GM12878 (cell line): ENCODE measurements at regions not wholly inside any gene's neighbourhood (a gene's known extent, or its start where the extent isn't known, plus 50 kb on each side); places are given as distances from the start of the nearest gene placed in this dataset.

Experiments used
- ATAC-seq: fragments of 200-7000 bp; cut with Tn5 transposase; 3 replicates; pipeline ENCODE4 v1.9.1; 2020; ENCODE audit warnings: mild to moderate bottlenecking, moderate library complexity
- BruUV-seq: library from RNA; stranded (reverse); fragments of 400-500 nt; replicated peaks from 2 replicates; lab custom pipeline; 2021; lab: Mats Ljungman, UMichigan
- CTCF ChIA-PET: fragments of 300-600 bp; sonication (Branson Sonifier 250); formaldehyde crosslinking; extraction: SDS; loops from one replicate; lab custom pipeline; 2021; ENCODE audit warnings: inconsistent platforms; lab: Yijun Ruan, JAX
- POLR2A ChIA-PET: fragments of 350-600 bp; formaldehyde crosslinking; extraction: SDS; loops from one replicate; lab custom pipeline; 2021; ENCODE audit warnings: inconsistent platforms; lab: Charles Lee
- RAD21 ChIA-PET: fragments of 300-600 bp; sonication (Branson Sonifier 250); formaldehyde crosslinking; loops from one replicate; lab custom pipeline; 2023; ENCODE audit warnings: antibody characterized with exemption; ENCODE audit not compliant: unreplicated experiment; lab: Charles Lee
- SMC1A ChIA-PET: fragments of 300-600 bp; sonication (Branson Sonifier 250); formaldehyde crosslinking; loops from one replicate; lab custom pipeline; 2023; ENCODE audit not compliant: unreplicated experiment, uncharacterized antibody; lab: Charles Lee
- DNase-seq: peaks from one replicate; pipeline ENCODE4 v3.0.0-alpha.2; 2011; ENCODE audit warnings: low read depth, low spot score
- FAIRE-seq: peaks from 3 replicates; lab custom pipeline; 2011; peaks lifted over from hg19 to GRCh38; lab: Jason Lieb, UNC
- H2AFZ ChIP-seq: 2 replicates; pipeline ENCODE4 v1.6.0; 2011; ENCODE audit warnings: low read depth, low read length, control low read depth; ENCODE audit not compliant: control insufficient read depth
- H3K27ac ChIP-seq: 2 replicates; pipeline ENCODE4 v1.5.1; 2011; ENCODE audit warnings: control low read depth; ENCODE audit not compliant: control insufficient read depth, insufficient read depth
- H3K27me3 ChIP-seq, 2 experiments: replicated peaks in 1 of 2; 2 replicates each; pipeline versions ENCODE4 v1.6.0 to v1.6.1; 2011; ENCODE audit warnings: low read length in 1 of 2; ENCODE audit not compliant: control insufficient read depth in 2 of 2, insufficient read depth in 2 of 2
- H3K36me3 ChIP-seq, 2 experiments: 2 replicates each; pipeline ENCODE4 v1.5.1; 2011; ENCODE audit warnings: low read length in 1 of 2; ENCODE audit not compliant: control insufficient read depth in 2 of 2, insufficient read depth in 2 of 2
- H3K4me1 ChIP-seq: 2 replicates; pipeline ENCODE4 v1.6.1; 2011; ENCODE audit warnings: mild to moderate bottlenecking, low read length, moderate library complexity, mixed read lengths; ENCODE audit not compliant: control insufficient read depth, insufficient read depth
- H3K4me2 ChIP-seq: 2 replicates; pipeline ENCODE4 v1.6.0; 2011; ENCODE audit warnings: control low read depth; ENCODE audit not compliant: control insufficient read depth, insufficient read depth
- H3K4me3 ChIP-seq: fragments of 200-600 bp; sonication (generic); 2 replicates; pipeline ENCODE4 v1.5.1; 2016
- H3K79me2 ChIP-seq: 2 replicates; pipeline ENCODE4 v1.6.0; 2011; ENCODE audit warnings: low read length; ENCODE audit not compliant: control insufficient read depth, insufficient read depth
- H3K9ac ChIP-seq: 2 replicates; pipeline ENCODE4 v1.8.0; 2011; ENCODE audit warnings: low read length, control low read depth, mixed read lengths; ENCODE audit not compliant: control insufficient read depth, insufficient read depth
- H3K9me3 ChIP-seq: replicated peaks from 3 replicates; pipeline ENCODE4 v1.5.1; 2011; ENCODE audit warnings: mild to moderate bottlenecking, low read length; ENCODE audit not compliant: control insufficient read depth, insufficient read depth
- H4K20me1 ChIP-seq: 2 replicates; pipeline ENCODE4 v1.6.0; 2011; ENCODE audit not compliant: control insufficient read depth, insufficient read depth
- CBFB ChIP-seq: IDR thresholded peaks from 2 replicates; pipeline ENCODE4 v1.6.1; 2016; ENCODE audit warnings: antibody characterized with exemption, low read depth
- CBX3 ChIP-seq: fragments of 200-600 bp; sonication (generic); IDR thresholded peaks from 2 replicates; pipeline ENCODE4 v1.6.1; 2016; ENCODE audit warnings: low read depth, borderline replicate concordance
- CEBPZ ChIP-seq: fragments of 150-350 bp; IDR thresholded peaks from 2 replicates; pipeline ENCODE4 v1.6.1; 2016; ENCODE audit warnings: low read depth, low read length
- CHD4 ChIP-seq: fragments of 200-600 bp; sonication (generic); IDR thresholded peaks from 2 replicates; pipeline ENCODE4 v1.6.1; 2016; ENCODE audit warnings: mild to moderate bottlenecking
- DPF2 ChIP-seq: fragments of 450-650 bp; IDR thresholded peaks from 2 replicates; pipeline ENCODE4 v1.6.1; 2017; ENCODE audit warnings: mild to moderate bottlenecking
- FOS ChIP-seq: IDR thresholded peaks from 3 replicates; pipeline ENCODE4 v1.6.1; 2011; ENCODE audit warnings: borderline replicate concordance; ENCODE audit not compliant: insufficient read length; ENCODE audit errors: extremely low read depth
- IRF5 ChIP-seq: fragments of 450-650 bp; IDR thresholded peaks from 2 replicates; pipeline ENCODE4 v1.6.1; 2017; ENCODE audit warnings: borderline replicate concordance
- KDM1A ChIP-seq: fragments of 200-600 bp; sonication (generic); IDR thresholded peaks from 2 replicates; pipeline ENCODE4 v1.6.1; 2016; ENCODE audit warnings: borderline replicate concordance
- NRF1 ChIP-seq: conservative IDR thresholded peaks from 2 replicates; pipeline ENCODE4 v1.6.1; 2011; ENCODE audit warnings: mild to moderate bottlenecking, low read depth, low read length, improper control_type of control experiment
- POLR2AphosphoS5 ChIP-seq: IDR thresholded peaks from 2 replicates; pipeline ENCODE4 v1.6.1; 2011; ENCODE audit warnings: mild to moderate bottlenecking, low read length, inconsistent platforms
- RBBP5 ChIP-seq: fragments of 200-600 bp; sonication (generic); conservative IDR thresholded peaks from 2 replicates; pipeline ENCODE4 v1.6.1; 2016
- RELA ChIP-seq: fragments of 450-650 bp; IDR thresholded peaks from 2 replicates; pipeline ENCODE4 v1.8.0; 2014; ENCODE audit warnings: borderline replicate concordance; ENCODE audit not compliant: partially characterized antibody
- SMARCA5 ChIP-seq: fragments of 450-650 bp; IDR thresholded peaks from 2 replicates; pipeline ENCODE4 v1.6.1; 2017; ENCODE audit warnings: mild to moderate bottlenecking
- TCF7 ChIP-seq: IDR thresholded peaks from 2 replicates; pipeline ENCODE4 v1.6.1; 2014; ENCODE audit warnings: antibody characterized with exemption, borderline replicate concordance
- ZNF384 ChIP-seq: IDR thresholded peaks from 2 replicates; pipeline ENCODE4 v1.6.1; 2012; ENCODE audit warnings: low read depth, mild to moderate bottlenecking, low read length, improper control_type of control experiment, borderline replicate concordance
- WGBS: methylation state at CpG from one replicate; pipeline ENCODE4 v1.1.6; 2016; ENCODE audit warnings: low lambda C conversion rate; ENCODE audit not compliant: insufficient replicate concordance, insufficient coverage; ENCODE audit errors: missing lambda C conversion rate; 5-methylcytosine and 5-hydroxymethylcytosine counted together
- in situ Hi-C: fragments of 300-500 bp; cut with MboI; formaldehyde crosslinking; loops from 9 replicates; pipeline ENCODE4 v1.14.3; 2018; ENCODE audit warnings: mixed read lengths
- intact Hi-C: fragments of 100-400 bp; cut with micrococcal nuclease; formaldehyde crosslinking; loops from one replicate; pipeline ENCODE4 v1.14.2; 2022; ENCODE audit not compliant: unreplicated experiment

- Histone ChIP-seq H3K36me3 (no peaks in the 10 kb centered on the region), H3K4me2 (no peak overlapping the region), H3K79me2 (no peaks in the 10 kb centered on the region), H2AFZ (no peak overlapping the region), H3K27me3 (peaks cover 0 to under 1% of the 10 kb centered on the region in 2 experiments; a peak in 1 of 4 replicates), H3K9me3 (no peaks in the 10 kb centered on the region), H3K4me3 (no peak overlapping the region), H3K4me1 (no peaks in the 10 kb centered on the region), H3K27ac (no peak overlapping the region), H4K20me1 (no peaks in the 10 kb centered on the region), H3K9ac (no peak overlapping the region)
- ATAC-seq, result no peak
- in situ Hi-C loops, result no loop called here
- ChIA-PET POLR2A (no interaction called here), CTCF (no interaction called here), RAD21 (no interaction called here), SMC1A (no interaction called here)
- no peak for TF ChIP-seq TCF7
- TF ChIP-seq CHD4, result no peak
- TF ChIP-seq RELA, result no peak
- no peak for TF ChIP-seq RBBP5
- no peak for TF ChIP-seq FOS
- TF ChIP-seq ZNF384, result no peak
- TF ChIP-seq CBX3, result no peak
- TF ChIP-seq NRF1, result no peak
- no peak for TF ChIP-seq DPF2
- no peak for TF ChIP-seq SMARCA5
- no peak for TF ChIP-seq KDM1A
- TF ChIP-seq IRF5, result no peak
- TF ChIP-seq CBFB, result no peak
- no peak for TF ChIP-seq POLR2AphosphoS5
- no peak for TF ChIP-seq CEBPZ
- no TSS peak for BruUV-seq
- intact Hi-C loops, result no loop called here
- FAIRE-seq, result no peak
- no peak for DNase-seq
- WGBS, result 30% methylated on average over 2 of the region's 2 CpGs
Measured at GRCh38 chr5:175309218-175309810, 134.7 kb downstream of the DRD1 start.
